GM12878 (cell line): ENCODE measurements at regions not wholly inside any gene's neighbourhood (a gene's known extent, or its start where the extent isn't known, plus 50 kb on each side); places are given as distances from the start of the nearest gene placed in this dataset.

Experiments used
- ATAC-seq: fragments of 200-7000 bp; cut with Tn5 transposase; 3 replicates; pipeline ENCODE4 v1.9.1; 2020; ENCODE audit warnings: mild to moderate bottlenecking, moderate library complexity
- BruUV-seq: library from RNA; stranded (reverse); fragments of 400-500 nt; replicated peaks from 2 replicates; lab custom pipeline; 2021; lab: Mats Ljungman, UMichigan
- CTCF ChIA-PET: fragments of 300-600 bp; sonication (Branson Sonifier 250); formaldehyde crosslinking; extraction: SDS; loops from one replicate; lab custom pipeline; 2021; ENCODE audit warnings: inconsistent platforms; lab: Yijun Ruan, JAX
- POLR2A ChIA-PET: fragments of 350-600 bp; formaldehyde crosslinking; extraction: SDS; loops from one replicate; lab custom pipeline; 2021; ENCODE audit warnings: inconsistent platforms; lab: Charles Lee
- RAD21 ChIA-PET: fragments of 300-600 bp; sonication (Branson Sonifier 250); formaldehyde crosslinking; loops from one replicate; lab custom pipeline; 2023; ENCODE audit warnings: antibody characterized with exemption; ENCODE audit not compliant: unreplicated experiment; lab: Charles Lee
- SMC1A ChIA-PET: fragments of 300-600 bp; sonication (Branson Sonifier 250); formaldehyde crosslinking; loops from one replicate; lab custom pipeline; 2023; ENCODE audit not compliant: unreplicated experiment, uncharacterized antibody; lab: Charles Lee
- DNase-seq: peaks from one replicate; pipeline ENCODE4 v3.0.0-alpha.2; 2011; ENCODE audit warnings: low read depth, low spot score
- FAIRE-seq: peaks from 3 replicates; lab custom pipeline; 2011; peaks lifted over from hg19 to GRCh38; lab: Jason Lieb, UNC
- H2AFZ ChIP-seq: 2 replicates; pipeline ENCODE4 v1.6.0; 2011; ENCODE audit warnings: low read depth, low read length, control low read depth; ENCODE audit not compliant: control insufficient read depth
- H3K27ac ChIP-seq: 2 replicates; pipeline ENCODE4 v1.5.1; 2011; ENCODE audit warnings: control low read depth; ENCODE audit not compliant: control insufficient read depth, insufficient read depth
- H3K27me3 ChIP-seq, 2 experiments: replicated peaks in 1 of 2; 2 replicates each; pipeline versions ENCODE4 v1.6.0 to v1.6.1; 2011; ENCODE audit warnings: low read length in 1 of 2; ENCODE audit not compliant: control insufficient read depth in 2 of 2, insufficient read depth in 2 of 2
- H3K36me3 ChIP-seq, 2 experiments: 2 replicates each; pipeline ENCODE4 v1.5.1; 2011; ENCODE audit warnings: low read length in 1 of 2; ENCODE audit not compliant: control insufficient read depth in 2 of 2, insufficient read depth in 2 of 2
- H3K4me1 ChIP-seq: 2 replicates; pipeline ENCODE4 v1.6.1; 2011; ENCODE audit warnings: mild to moderate bottlenecking, low read length, moderate library complexity, mixed read lengths; ENCODE audit not compliant: control insufficient read depth, insufficient read depth
- H3K4me2 ChIP-seq: 2 replicates; pipeline ENCODE4 v1.6.0; 2011; ENCODE audit warnings: control low read depth; ENCODE audit not compliant: control insufficient read depth, insufficient read depth
- H3K4me3 ChIP-seq: fragments of 200-600 bp; sonication (generic); 2 replicates; pipeline ENCODE4 v1.5.1; 2016
- H3K79me2 ChIP-seq: 2 replicates; pipeline ENCODE4 v1.6.0; 2011; ENCODE audit warnings: low read length; ENCODE audit not compliant: control insufficient read depth, insufficient read depth
- H3K9ac ChIP-seq: 2 replicates; pipeline ENCODE4 v1.8.0; 2011; ENCODE audit warnings: low read length, control low read depth, mixed read lengths; ENCODE audit not compliant: control insufficient read depth, insufficient read depth
- H3K9me3 ChIP-seq: replicated peaks from 3 replicates; pipeline ENCODE4 v1.5.1; 2011; ENCODE audit warnings: mild to moderate bottlenecking, low read length; ENCODE audit not compliant: control insufficient read depth, insufficient read depth
- H4K20me1 ChIP-seq: 2 replicates; pipeline ENCODE4 v1.6.0; 2011; ENCODE audit not compliant: control insufficient read depth, insufficient read depth
- ETV6 ChIP-seq, 2 experiments: fragments of 450-650 bp in 1 of 2; IDR thresholded peaks in 1 of 2; conservative IDR thresholded peaks in 1 of 2; 2 replicates each; pipeline ENCODE4 v1.6.1; 2014; ENCODE audit warnings: antibody characterized with exemption in 1 of 2, borderline replicate concordance in 1 of 2, low read depth in 1 of 2, mild to moderate bottlenecking in 1 of 2, moderate library complexity in 1 of 2
- MTA3 ChIP-seq: IDR thresholded peaks from 2 replicates; pipeline ENCODE4 v1.6.1; 2012; ENCODE audit warnings: low read length, inconsistent platforms, borderline replicate concordance
- whole genome bisulfite sequencing: methylation state at CpG from one replicate; pipeline ENCODE4 v1.1.6; 2016; ENCODE audit warnings: low lambda C conversion rate; ENCODE audit not compliant: insufficient replicate concordance, insufficient coverage; ENCODE audit errors: missing lambda C conversion rate; 5-methylcytosine and 5-hydroxymethylcytosine counted together
- in situ Hi-C: fragments of 300-500 bp; cut with MboI; formaldehyde crosslinking; loops from 9 replicates; pipeline ENCODE4 v1.14.3; 2018; ENCODE audit warnings: mixed read lengths
- intact Hi-C: fragments of 100-400 bp; cut with micrococcal nuclease; formaldehyde crosslinking; loops from one replicate; pipeline ENCODE4 v1.14.2; 2022; ENCODE audit not compliant: unreplicated experiment
- TF ChIP-seq, protein P1 (sequence below): fragments of 450-650 bp; IDR thresholded peaks from 2 replicates; pipeline ENCODE4 v1.6.1; 2017; ENCODE audit warnings: borderline replicate concordance

DNA sequence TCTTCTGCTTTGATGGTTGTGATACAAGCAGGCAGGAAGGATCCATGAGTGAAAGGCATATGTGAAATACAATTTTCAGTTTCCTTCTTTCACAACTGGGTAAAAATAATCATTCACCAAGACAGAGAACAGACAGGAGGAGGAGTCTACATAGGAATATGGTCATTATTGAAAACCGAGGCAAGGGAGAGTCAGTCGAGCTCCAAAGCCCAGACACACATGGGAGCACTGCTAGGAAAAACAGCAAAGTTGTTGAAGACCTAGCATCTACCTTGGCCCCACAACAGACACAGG is 260.6 kb downstream of the ERMARD start (continued):
- no peak for TF ChIP-seq ETV6 (conservative IDR thresholded peaks at IDR 0.05 in 1 of 2, IDR thresholded peaks at IDR 0.05 in 1 of 2; ENCODE audit: borderline replicate concordance in 1 of 2, low read depth in 1 of 2)

DNA sequence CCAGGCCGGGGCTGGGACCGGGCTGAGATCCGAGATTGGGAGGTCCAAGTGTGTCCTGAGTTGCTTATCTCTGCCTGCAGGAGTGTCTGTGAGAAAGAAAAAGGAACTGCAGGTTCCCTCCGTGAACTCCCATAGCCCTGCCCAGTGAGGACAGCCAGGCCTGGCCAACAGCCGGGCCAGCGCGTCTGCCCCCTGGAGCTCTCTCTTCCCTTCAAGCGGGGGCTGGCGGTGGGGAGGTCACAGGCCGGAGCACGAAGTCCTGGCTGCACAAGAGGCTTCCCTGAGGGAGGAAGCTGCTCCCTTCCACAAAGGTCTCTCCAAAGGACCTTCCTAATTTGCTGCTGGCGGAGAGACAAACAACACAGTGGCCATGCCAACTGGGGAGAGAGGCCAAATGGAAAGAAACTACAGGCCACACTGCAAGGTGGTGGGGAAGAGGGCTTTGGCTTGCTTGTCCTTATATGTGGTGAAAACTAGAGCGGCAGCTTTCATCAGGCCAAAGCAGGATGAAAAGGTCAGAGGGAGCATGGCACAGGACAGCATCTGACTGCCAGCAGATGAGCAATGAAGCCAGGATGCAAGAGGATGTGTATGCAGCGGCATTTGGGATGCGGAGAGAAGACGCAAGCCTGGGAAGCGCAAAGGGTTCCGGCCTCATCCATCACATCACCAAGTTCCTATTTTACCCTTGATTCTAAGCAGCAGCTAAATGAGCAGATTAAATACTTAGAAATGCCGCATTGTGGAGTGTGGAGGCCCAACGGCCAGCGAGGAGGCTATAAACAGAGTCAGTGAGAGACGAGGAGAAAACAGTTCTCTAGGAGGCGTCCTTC is 260.0 kb downstream of the ERMARD start:
- Histone ChIP-seq H3K4me3 (no peak overlapping the region), H3K9ac (no peak overlapping the region), H3K36me3 (no peaks in the 10 kb centered on the region), H3K79me2 (no peaks in the 10 kb centered on the region), H3K4me2 (no peak overlapping the region), H2AFZ (no peak overlapping the region), H3K27ac (no peak overlapping the region), H3K4me1 (no peaks in the 10 kb centered on the region), H3K27me3 (no peaks in the 10 kb centered on the region), H3K9me3 (no peaks in the 10 kb centered on the region), H4K20me1 (no peaks in the 10 kb centered on the region)
- no TSS peak for BruUV-seq
- ChIA-PET POLR2A (no interaction called here), CTCF (no interaction called here), SMC1A (no interaction called here), RAD21 (no interaction called here)
- in situ Hi-C loops, result no loop called here
- intact Hi-C loops, result no loop called here
- FAIRE-seq (no peak), DNase-seq (no peak), ATAC-seq (no peak)
- TF ChIP-seq MTA3, result no peak
- TF ChIP-seq, protein P1, sequence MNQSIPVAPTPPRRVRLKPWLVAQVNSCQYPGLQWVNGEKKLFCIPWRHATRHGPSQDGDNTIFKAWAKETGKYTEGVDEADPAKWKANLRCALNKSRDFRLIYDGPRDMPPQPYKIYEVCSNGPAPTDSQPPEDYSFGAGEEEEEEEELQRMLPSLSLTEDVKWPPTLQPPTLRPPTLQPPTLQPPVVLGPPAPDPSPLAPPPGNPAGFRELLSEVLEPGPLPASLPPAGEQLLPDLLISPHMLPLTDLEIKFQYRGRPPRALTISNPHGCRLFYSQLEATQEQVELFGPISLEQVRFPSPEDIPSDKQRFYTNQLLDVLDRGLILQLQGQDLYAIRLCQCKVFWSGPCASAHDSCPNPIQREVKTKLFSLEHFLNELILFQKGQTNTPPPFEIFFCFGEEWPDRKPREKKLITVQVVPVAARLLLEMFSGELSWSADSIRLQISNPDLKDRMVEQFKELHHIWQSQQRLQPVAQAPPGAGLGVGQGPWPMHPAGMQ, result no peak
- 46% methylated on average over 21 of the region's 23 CpGs for WGBS
